ENCODE measurements at regions not wholly inside any gene's neighbourhood (a gene's known extent, or its start where the extent isn't known, plus 50 kb on each side); places are given as distances from the start of the nearest gene placed in this dataset.

- Histone ChIP-seq H3K27ac (no peak overlapping the region), H3K27me3 (no peaks in the 10 kb centered on the region), H3K36me3 (no peaks in the 10 kb centered on the region), H3K4me3 (no peak overlapping the region), H3K4me1 (no peaks in the 10 kb centered on the region), H3K9me3 (peaks cover 0 to 6% (median 3%) of the 10 kb centered on the region in 4 donors)
- TF ChIP-seq EP300 (IDR thresholded peaks at IDR 0.05) (no peak), POLR2A (IDR thresholded peaks at IDR 0.05) (no peak)
- no peak for DNase-seq
- intact Hi-C loops (cut with DNase I; ENCODE audit: low total_unique reads) = no loop called here
- 57 to 75% (median 65%) methylated on average over 2 of the region's 2 CpGs for WGBS, 5 donors
These were observed 77.3 kb upstream of the MYCN start for GRCh38 chr2:15863089-15863488.

- Histone ChIP-seq H3K27ac (no peak overlapping the region), H3K27me3 (no peaks in the 10 kb centered on the region), H3K4me3 (no peak overlapping the region), H3K9me3 (peaks cover 0 to 6% (median 3%) of the 10 kb centered on the region in 4 donors), H3K4me1 (no peaks in the 10 kb centered on the region), H3K36me3 (no peaks in the 10 kb centered on the region)
- no peak for DNase-seq
- intact Hi-C loops (cut with DNase I; ENCODE audit: low total_unique reads) = no loop called here
- TF ChIP-seq CTCF (IDR thresholded peaks at IDR 0.05) (no peak), EP300 (IDR thresholded peaks at IDR 0.05) (no peak), POLR2A (IDR thresholded peaks at IDR 0.05) (no peak), POLR2AphosphoS5 (IDR thresholded peaks at IDR 0.05) (no peak)
- 83 to 93% (median 89%) methylated on average over 5 of the region's 5 CpGs for WGBS, 5 donors
These were observed 76.7 kb upstream of the MYCN start for GRCh38 chr2:15863494-15864175.

GRCh38 chr2:15864176-15864769 lies 76.1 kb upstream of the MYCN start:
- no peak for DNase-seq
- intact Hi-C loops (cut with DNase I; ENCODE audit: low total_unique reads) = no loop called here
- no peak overlapping the region for H3K27ac ChIP-seq
- H3K27me3 ChIP-seq = no peaks in the 10 kb centered on the region
- H3K36me3 ChIP-seq = no peaks in the 10 kb centered on the region
- no peak overlapping the region for H3K4me3 ChIP-seq
- H3K4me1 ChIP-seq = no peaks in the 10 kb centered on the region
- WGBS, 5 donors = 72 to 87% (median 82%) methylated on average over 3 of the region's 3 CpGs
- H3K9me3 ChIP-seq = peaks cover 0 to 6% (median 3%) of the 10 kb centered on the region in 4 donors
- TF ChIP-seq POLR2AphosphoS5 (IDR thresholded peaks at IDR 0.05) = no peak
- TF ChIP-seq CTCF (IDR thresholded peaks at IDR 0.05) = no peak
- no peak for TF ChIP-seq EP300 (IDR thresholded peaks at IDR 0.05)
- TF ChIP-seq POLR2A (IDR thresholded peaks at IDR 0.05) = no peak

- DNase-seq = no peak
- Histone ChIP-seq H3K27ac (no peak overlapping the region), H3K4me3 (no peak overlapping the region), H3K36me3 (no peaks in the 10 kb centered on the region), H3K4me1 (no peaks in the 10 kb centered on the region), H3K27me3 (no peaks in the 10 kb centered on the region), H3K9me3 (peaks cover 0 to 6% (median 3%) of the 10 kb centered on the region in 4 donors)
- intact Hi-C loops (cut with DNase I; ENCODE audit: low total_unique reads) = no loop called here
- WGBS, 5 donors = 81 to 90% (median 83%) methylated on average over 1 of the region's 1 CpG
- no peak for TF ChIP-seq CTCF (IDR thresholded peaks at IDR 0.05)
- TF ChIP-seq POLR2A (IDR thresholded peaks at IDR 0.05) = no peak
- TF ChIP-seq EP300 (IDR thresholded peaks at IDR 0.05) = no peak
- TF ChIP-seq POLR2AphosphoS5 (IDR thresholded peaks at IDR 0.05) = no peak
These were observed 74.4 kb upstream of the MYCN start for GRCh38 chr2:15865923-15866322.
